Astrocyte (in vitro differentiated cells and primary cell): ENCODE measurements at regions not wholly inside any gene's neighbourhood (a gene's known extent, or its start where the extent isn't known, plus 50 kb on each side); places are given as distances from the start of the nearest gene placed in this dataset.

Source experiments
- DNase-seq: peaks from one replicate; pipeline ENCODE4 v3.0.0-alpha.2; 2010; ENCODE audit warnings: low read depth
- FAIRE-seq: peaks from 2 replicates; lab custom pipeline; 2011; peaks lifted over from hg19 to GRCh38; lab: Jason Lieb, UNC
- H2AFZ ChIP-seq: 2 replicates; pipeline ENCODE4 v1.6.0; 2012; ENCODE audit warnings: low read depth, low read length, inconsistent platforms
- H3K27ac ChIP-seq: 2 replicates; pipeline ENCODE4 v1.5.1; 2011; ENCODE audit warnings: low read depth, low read length, inconsistent platforms
- H3K27me3 ChIP-seq: 2 replicates; pipeline ENCODE4 v1.6.0; 2011; ENCODE audit warnings: low read length, inconsistent platforms; ENCODE audit not compliant: insufficient read depth
- H3K36me3 ChIP-seq: 2 replicates; pipeline ENCODE4 v1.5.1; 2011; ENCODE audit warnings: low read length, inconsistent platforms; ENCODE audit not compliant: insufficient read depth
- H3K4me1 ChIP-seq: 2 replicates; pipeline ENCODE4 v1.5.1; 2011; ENCODE audit warnings: low read length, inconsistent platforms; ENCODE audit not compliant: insufficient read depth
- H3K4me2 ChIP-seq: 2 replicates; pipeline ENCODE4 v1.6.0; 2012; ENCODE audit warnings: low read length, inconsistent platforms
- H3K4me3 ChIP-seq: 2 replicates; pipeline ENCODE4 v1.5.1; 2011; ENCODE audit warnings: low read depth, mild to moderate bottlenecking, low read length, inconsistent platforms; ENCODE audit not compliant: insufficient read depth
- H3K79me2 ChIP-seq: 2 replicates; pipeline ENCODE4 v1.6.0; 2012; ENCODE audit warnings: mild to moderate bottlenecking, low read length, inconsistent platforms; ENCODE audit not compliant: insufficient read depth
- H3K9ac ChIP-seq: 2 replicates; pipeline ENCODE4 v1.6.0; 2012; ENCODE audit warnings: mild to moderate bottlenecking, low read length, inconsistent platforms
- H3K9me3 ChIP-seq: 2 replicates; pipeline ENCODE4 v1.5.1; 2012; ENCODE audit warnings: low read depth, mild to moderate bottlenecking, low read length, inconsistent platforms; ENCODE audit not compliant: insufficient read depth
- H4K20me1 ChIP-seq: 2 replicates; pipeline ENCODE4 v1.6.0; 2012; ENCODE audit warnings: low read length, inconsistent platforms; ENCODE audit not compliant: insufficient read depth
- H3K27ac Mint-ChIP-seq: one replicate; pipeline ENCODE4 v1.8.0; 2021; ENCODE audit warnings: mild to moderate bottlenecking, mixed read lengths; ENCODE audit not compliant: unreplicated experiment
- H3K27me3 Mint-ChIP-seq: one replicate; pipeline ENCODE4 v1.8.0; 2021; ENCODE audit warnings: low read depth, mixed read lengths; ENCODE audit not compliant: unreplicated experiment
- H3K36me3 Mint-ChIP-seq: one replicate; pipeline ENCODE4 v1.8.0; 2021; ENCODE audit warnings: low read depth, mixed read lengths; ENCODE audit not compliant: unreplicated experiment
- H3K4me1 Mint-ChIP-seq: one replicate; pipeline ENCODE4 v1.8.0; 2021; ENCODE audit warnings: low read depth, mixed read lengths; ENCODE audit not compliant: unreplicated experiment
- H3K4me3 Mint-ChIP-seq: one replicate; pipeline ENCODE4 v1.8.0; 2021; ENCODE audit warnings: mild to moderate bottlenecking, moderate library complexity, mixed read lengths; ENCODE audit not compliant: unreplicated experiment
- H3K9me3 Mint-ChIP-seq: one replicate; pipeline ENCODE4 v1.8.0; 2021; ENCODE audit warnings: mild to moderate bottlenecking, mixed read lengths; ENCODE audit not compliant: unreplicated experiment
- EZH2 ChIP-seq: IDR thresholded peaks from 2 replicates; pipeline ENCODE4 v1.6.1; 2012; ENCODE audit warnings: mild to moderate bottlenecking, low read length, inconsistent platforms; ENCODE audit not compliant: insufficient read depth
- TF ChIP-seq, protein P1 (sequence below): IDR thresholded peaks from 2 replicates; pipeline ENCODE4 v1.5.1; 2011; ENCODE audit warnings: low read depth, mild to moderate bottlenecking, inconsistent platforms, low read length, moderate library complexity; ENCODE audit not compliant: insufficient read depth

DNA sequence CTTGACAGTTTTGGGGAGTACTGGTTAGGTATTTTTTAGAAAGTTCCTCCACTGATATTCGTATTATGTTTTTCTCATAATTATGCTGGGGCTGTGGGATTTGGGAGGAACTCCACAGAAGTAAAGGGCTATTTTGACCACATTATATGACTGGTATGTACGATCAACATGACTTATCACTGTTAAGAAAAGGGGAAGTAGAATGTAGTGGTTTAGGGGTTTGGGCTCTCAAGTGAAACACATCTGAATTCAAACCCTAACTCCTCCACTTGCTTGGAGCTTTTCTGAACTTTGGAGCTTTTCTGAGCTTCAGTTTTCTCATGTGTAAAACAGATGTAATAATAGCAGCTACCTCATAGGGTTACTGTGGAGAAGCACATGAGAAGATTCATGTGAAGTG, 96.4 kb upstream of the C1GALT1C1 start:
- no peak overlapping the region for H3K27ac ChIP-seq
- no peak for TF ChIP-seq EZH2
- TF ChIP-seq, protein P1, sequence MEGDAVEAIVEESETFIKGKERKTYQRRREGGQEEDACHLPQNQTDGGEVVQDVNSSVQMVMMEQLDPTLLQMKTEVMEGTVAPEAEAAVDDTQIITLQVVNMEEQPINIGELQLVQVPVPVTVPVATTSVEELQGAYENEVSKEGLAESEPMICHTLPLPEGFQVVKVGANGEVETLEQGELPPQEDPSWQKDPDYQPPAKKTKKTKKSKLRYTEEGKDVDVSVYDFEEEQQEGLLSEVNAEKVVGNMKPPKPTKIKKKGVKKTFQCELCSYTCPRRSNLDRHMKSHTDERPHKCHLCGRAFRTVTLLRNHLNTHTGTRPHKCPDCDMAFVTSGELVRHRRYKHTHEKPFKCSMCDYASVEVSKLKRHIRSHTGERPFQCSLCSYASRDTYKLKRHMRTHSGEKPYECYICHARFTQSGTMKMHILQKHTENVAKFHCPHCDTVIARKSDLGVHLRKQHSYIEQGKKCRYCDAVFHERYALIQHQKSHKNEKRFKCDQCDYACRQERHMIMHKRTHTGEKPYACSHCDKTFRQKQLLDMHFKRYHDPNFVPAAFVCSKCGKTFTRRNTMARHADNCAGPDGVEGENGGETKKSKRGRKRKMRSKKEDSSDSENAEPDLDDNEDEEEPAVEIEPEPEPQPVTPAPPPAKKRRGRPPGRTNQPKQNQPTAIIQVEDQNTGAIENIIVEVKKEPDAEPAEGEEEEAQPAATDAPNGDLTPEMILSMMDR, result no peak
- H3K36me3 ChIP-seq, result no peaks in the 10 kb centered on the region
- no peak for DNase-seq
- Mint-ChIP-seq H3K27ac (no peak overlapping the region), H3K36me3 (no peaks in the 10 kb centered on the region), H3K27me3 (no peaks in the 10 kb centered on the region), H3K4me3 (no peak overlapping the region), H3K9me3 (no peaks in the 10 kb centered on the region), H3K4me1 (no peaks in the 10 kb centered on the region)
- no peaks in the 10 kb centered on the region for H3K9me3 ChIP-seq
- no peak overlapping the region for H3K9ac ChIP-seq
- no peak overlapping the region for H3K4me2 ChIP-seq
- no peaks in the 10 kb centered on the region for H4K20me1 ChIP-seq
- H2AFZ ChIP-seq, result no peak overlapping the region
- FAIRE-seq, result peak; percentile 94
- no peak overlapping the region for H3K4me3 ChIP-seq
- H3K4me1 ChIP-seq, result no peaks in the 10 kb centered on the region
- no peaks in the 10 kb centered on the region for H3K27me3 ChIP-seq
- no peaks in the 10 kb centered on the region for H3K79me2 ChIP-seq

DNA sequence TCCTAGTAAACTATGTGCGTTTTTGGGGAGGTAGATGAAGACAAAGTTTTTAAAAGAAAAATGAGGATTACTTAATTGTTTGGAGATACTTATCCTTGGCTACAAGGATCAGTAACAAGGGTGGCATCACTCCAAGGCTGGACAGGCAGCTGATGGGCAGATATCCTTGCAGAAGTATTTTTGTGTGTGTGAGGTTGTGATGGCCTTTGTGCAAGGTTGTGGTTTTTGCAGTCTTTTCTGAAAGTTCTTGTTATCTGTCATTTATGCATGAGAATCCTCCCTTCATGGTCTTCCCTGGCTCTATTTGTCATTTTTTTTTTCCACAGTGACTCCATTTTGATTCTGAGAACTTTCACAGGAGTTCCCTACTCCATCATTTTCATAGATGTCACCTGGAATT, 96.0 kb upstream of the C1GALT1C1 start:
- DNase-seq (no peak), FAIRE-seq (peak; percentile 65)
- no peaks in the 10 kb centered on the region for H3K27me3 Mint-ChIP-seq
- Histone ChIP-seq H3K4me1 (no peaks in the 10 kb centered on the region), H3K27ac (no peak overlapping the region), H3K4me3 (no peak overlapping the region), H3K79me2 (no peaks in the 10 kb centered on the region), H3K4me2 (no peak overlapping the region), H2AFZ (no peak overlapping the region), H3K27me3 (no peaks in the 10 kb centered on the region), H3K36me3 (no peaks in the 10 kb centered on the region), H3K9ac (no peak overlapping the region), H4K20me1 (no peaks in the 10 kb centered on the region), H3K9me3 (no peaks in the 10 kb centered on the region)
- H3K9me3 Mint-ChIP-seq, result no peaks in the 10 kb centered on the region
- no peak overlapping the region for H3K27ac Mint-ChIP-seq
- H3K4me1 Mint-ChIP-seq, result no peaks in the 10 kb centered on the region
- no peak overlapping the region for H3K4me3 Mint-ChIP-seq
- TF ChIP-seq, protein P1, result no peak
- TF ChIP-seq EZH2, result no peak
- H3K36me3 Mint-ChIP-seq, result no peaks in the 10 kb centered on the region

DNA sequence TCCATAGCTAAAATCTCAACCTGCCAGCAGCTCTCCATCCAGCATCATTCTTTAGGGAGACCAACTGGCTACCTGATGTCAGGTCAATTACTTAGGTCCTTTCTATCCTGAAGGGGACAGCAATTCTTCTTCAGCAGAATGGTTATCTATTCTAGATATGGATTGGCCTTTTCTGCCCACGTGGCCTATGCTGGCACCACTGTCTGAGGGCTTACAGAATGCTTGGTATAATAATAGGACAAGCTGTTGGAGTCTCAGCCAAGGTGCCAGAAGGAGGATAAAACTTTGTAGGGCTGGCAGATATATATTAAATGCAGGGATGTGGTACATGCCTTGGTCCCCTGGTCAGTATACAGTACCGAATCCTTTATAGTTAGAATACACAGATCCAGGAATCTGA, 89.8 kb upstream of the C1GALT1C1 start:
- DNase-seq (no peak), FAIRE-seq (no peak)
- no peak overlapping the region for H3K27ac Mint-ChIP-seq
- H4K20me1 ChIP-seq, result no peaks in the 10 kb centered on the region
- no peaks in the 10 kb centered on the region for H3K4me1 Mint-ChIP-seq
- H3K9ac ChIP-seq, result no peak overlapping the region
- no peaks in the 10 kb centered on the region for H3K9me3 ChIP-seq
- no peak overlapping the region for H2AFZ ChIP-seq
- H3K27ac ChIP-seq, result no peak overlapping the region
- H3K27me3 ChIP-seq, result no peaks in the 10 kb centered on the region
- no peak overlapping the region for H3K4me2 ChIP-seq
- H3K27me3 Mint-ChIP-seq, result no peaks in the 10 kb centered on the region
- H3K36me3 ChIP-seq, result no peaks in the 10 kb centered on the region
- no peak overlapping the region for H3K4me3 ChIP-seq
- H3K4me1 ChIP-seq, result no peaks in the 10 kb centered on the region
- no peaks in the 10 kb centered on the region for H3K9me3 Mint-ChIP-seq
- TF ChIP-seq EZH2, result no peak
- TF ChIP-seq, protein P1, result no peak
- H3K36me3 Mint-ChIP-seq, result no peaks in the 10 kb centered on the region
- H3K79me2 ChIP-seq, result no peaks in the 10 kb centered on the region
- H3K4me3 Mint-ChIP-seq, result no peak overlapping the region
